GM12865 (cell line): ENCODE measurements at regions not wholly inside any gene's neighbourhood (a gene's known extent, or its start where the extent isn't known, plus 50 kb on each side); places are given as distances from the start of the nearest gene placed in this dataset.

Source experiments
- DNase-seq: peaks from one replicate; pipeline ENCODE4 v3.0.0; 2010; ENCODE audit warnings: low read depth
- H3K4me3 ChIP-seq: 2 replicates; pipeline ENCODE4 v1.5.1; 2011; ENCODE audit warnings: mild to moderate bottlenecking, low read depth, low read length, control low read depth
- TF ChIP-seq, protein P1 (sequence below): IDR thresholded peaks from 2 replicates; pipeline ENCODE4 v1.5.1; 2011; ENCODE audit warnings: low read length, control low read depth, low read depth, inconsistent platforms; ENCODE audit not compliant: insufficient read depth; ENCODE audit errors: missing control alignments

DNA sequence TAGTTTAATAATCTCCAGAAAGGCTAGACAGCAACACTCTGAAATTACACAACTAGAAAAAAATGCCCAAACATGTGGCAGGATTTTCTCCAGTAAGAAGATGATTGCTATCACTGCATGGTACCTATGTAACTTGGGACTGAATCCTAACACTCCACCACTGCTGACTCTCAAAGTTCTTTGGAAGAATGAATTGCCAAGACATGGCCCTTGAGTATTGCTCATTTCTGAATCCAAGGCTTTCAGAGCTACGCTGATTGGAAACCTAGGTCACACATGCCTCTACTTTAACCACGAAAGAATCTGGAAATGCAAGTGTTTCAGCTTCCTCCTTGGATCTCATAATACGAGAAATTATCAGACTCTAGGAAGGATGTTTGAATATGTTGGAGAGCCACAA is 167.5 kb upstream of the CELF2 start:
- no peak overlapping the region for H3K4me3 ChIP-seq
- TF ChIP-seq, protein P1, sequence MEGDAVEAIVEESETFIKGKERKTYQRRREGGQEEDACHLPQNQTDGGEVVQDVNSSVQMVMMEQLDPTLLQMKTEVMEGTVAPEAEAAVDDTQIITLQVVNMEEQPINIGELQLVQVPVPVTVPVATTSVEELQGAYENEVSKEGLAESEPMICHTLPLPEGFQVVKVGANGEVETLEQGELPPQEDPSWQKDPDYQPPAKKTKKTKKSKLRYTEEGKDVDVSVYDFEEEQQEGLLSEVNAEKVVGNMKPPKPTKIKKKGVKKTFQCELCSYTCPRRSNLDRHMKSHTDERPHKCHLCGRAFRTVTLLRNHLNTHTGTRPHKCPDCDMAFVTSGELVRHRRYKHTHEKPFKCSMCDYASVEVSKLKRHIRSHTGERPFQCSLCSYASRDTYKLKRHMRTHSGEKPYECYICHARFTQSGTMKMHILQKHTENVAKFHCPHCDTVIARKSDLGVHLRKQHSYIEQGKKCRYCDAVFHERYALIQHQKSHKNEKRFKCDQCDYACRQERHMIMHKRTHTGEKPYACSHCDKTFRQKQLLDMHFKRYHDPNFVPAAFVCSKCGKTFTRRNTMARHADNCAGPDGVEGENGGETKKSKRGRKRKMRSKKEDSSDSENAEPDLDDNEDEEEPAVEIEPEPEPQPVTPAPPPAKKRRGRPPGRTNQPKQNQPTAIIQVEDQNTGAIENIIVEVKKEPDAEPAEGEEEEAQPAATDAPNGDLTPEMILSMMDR, result no peak
- DNase-seq, result no peak

DNA sequence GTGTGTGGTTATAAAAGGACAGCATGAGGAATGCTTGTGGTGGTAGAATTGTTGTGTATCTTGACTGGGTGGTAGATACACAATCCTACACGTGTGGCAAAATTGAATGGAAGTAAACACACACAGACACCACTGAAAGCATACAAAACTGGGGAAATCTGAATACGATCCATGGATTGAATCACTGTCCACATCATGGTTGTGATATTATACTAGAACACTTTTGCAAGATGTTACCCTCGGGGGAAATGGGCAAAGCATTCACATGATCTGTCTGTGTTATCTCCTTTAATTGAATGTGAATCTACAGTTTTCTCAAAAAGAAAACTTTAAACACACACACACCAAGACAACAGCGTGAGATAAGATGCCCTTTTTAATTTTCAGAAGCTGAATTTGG is 165.2 kb upstream of the CELF2 start:
- no peak for DNase-seq
- TF ChIP-seq, protein P1, result no peak

GRCh38 chr10:10853954-10854353 is 163.7 kb upstream of the CELF2 start:
- H3K4me3 ChIP-seq, result no peak overlapping the region
- TF ChIP-seq, protein P1, result no peak
- no peak for DNase-seq

More for the DNA sequence above, 165.2 kb upstream of the CELF2 start:
- no peak overlapping the region for H3K4me3 ChIP-seq

DNA sequence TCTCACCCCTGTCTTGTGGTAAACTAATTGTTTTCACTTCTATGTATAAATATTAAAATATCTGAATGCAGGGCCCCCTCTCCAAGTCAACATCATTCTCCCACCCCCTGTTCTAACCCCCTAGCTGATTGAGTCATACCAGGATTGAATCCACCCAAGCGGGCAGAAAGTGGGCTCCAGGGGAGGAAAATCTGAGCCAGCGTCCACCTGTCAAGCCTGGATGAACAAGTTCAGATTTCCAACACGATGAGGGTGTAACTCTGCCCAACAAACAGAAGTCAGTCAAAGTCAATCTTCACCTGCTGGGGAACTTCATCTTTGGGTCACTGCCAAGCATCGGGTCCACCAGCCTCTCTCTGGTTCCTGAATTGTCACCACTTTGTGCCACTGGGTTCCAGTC is 162.9 kb upstream of the CELF2 start:
- peak; percentile 3 for DNase-seq
- TF ChIP-seq, protein P1, result no peak
- no peak overlapping the region for H3K4me3 ChIP-seq

- peak; percentile 47 for DNase-seq
- TF ChIP-seq, protein P1, result no peak
- no peak overlapping the region for H3K4me3 ChIP-seq
These were observed 162.5 kb upstream of the CELF2 start for GRCh38 chr10:10855151-10855581.

- DNase-seq, result peak; percentile 3
- TF ChIP-seq, protein P1, result no peak
- no peak overlapping the region for H3K4me3 ChIP-seq
These were observed 157.2 kb upstream of the CELF2 start for GRCh38 chr10:10860455-10860976.

GRCh38 chr10:10865303-10865702 is 152.4 kb upstream of the CELF2 start:
- no peak overlapping the region for H3K4me3 ChIP-seq
- TF ChIP-seq, protein P1, result no peak
- no peak for DNase-seq
